ENCODE measurements at regions not wholly inside any gene's neighbourhood (a gene's known extent, or its start where the extent isn't known, plus 50 kb on each side); places are given as distances from the start of the nearest gene placed in this dataset.

DNA sequence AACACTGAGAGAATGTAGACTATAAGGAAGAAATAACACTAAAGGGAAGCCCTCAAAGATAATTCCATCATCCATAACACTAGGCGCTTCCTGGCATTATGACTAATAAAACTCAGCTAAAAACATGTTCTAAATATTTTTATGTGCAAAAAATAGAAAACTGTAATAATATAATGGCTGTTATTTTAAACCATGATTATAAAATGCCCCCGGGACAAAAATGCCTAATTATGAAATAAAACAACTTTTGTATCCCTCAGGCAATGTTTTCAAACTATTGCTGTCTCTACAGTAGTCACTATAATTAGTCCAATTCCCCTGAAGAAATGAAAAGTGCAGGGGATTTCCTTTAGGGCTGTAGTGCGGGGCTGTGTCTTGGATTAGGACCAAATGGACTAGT is 242.4 kb downstream of the RNF144B start:
- ChIA-PET CTCF (no interaction called here), POLR2A (ENCODE audit: unreplicated experiment) (no interaction called here)
- no peak overlapping the region for H3K9ac ChIP-seq (ENCODE audit: low read depth, low read length)
- no peak for ATAC-seq (ENCODE audit: low read depth)
- H3K23ac ChIP-seq (ENCODE audit: low read depth, low read length) = no peak overlapping the region
- H2BK20ac ChIP-seq (ENCODE audit: low read depth, low read length) = no peak overlapping the region
- no peaks in the 10 kb centered on the region for H3K27me3 ChIP-seq (ENCODE audit: control insufficient read depth, insufficient read depth, low read length)
- H2AK5ac ChIP-seq (ENCODE audit: low read depth, low read length) = no peak overlapping the region
- no peaks in the 10 kb centered on the region for H3K4me1 ChIP-seq (ENCODE audit: control insufficient read depth, insufficient read depth, low read length)
- H2BK120ac ChIP-seq (ENCODE audit: low read depth, low read length) = no peak overlapping the region
- no peak overlapping the region for H2AK9ac ChIP-seq (replicated peaks; ENCODE audit: low read depth, low read length, poor library complexity)
- no peak overlapping the region for H2AFZ ChIP-seq (replicated peaks; ENCODE audit: low read length, poor library complexity)
- no peaks in the 10 kb centered on the region for H4K20me1 ChIP-seq (ENCODE audit: insufficient read depth, low read length)
- H3K9me3 ChIP-seq (ENCODE audit: control insufficient read depth, insufficient read depth, low read length) = no peaks in the 10 kb centered on the region
- H3K14ac ChIP-seq (replicated peaks; ENCODE audit: low read depth, low read length) = no peak overlapping the region
- H4K5ac ChIP-seq (ENCODE audit: low read depth, low read length) = no peak overlapping the region
- no peak overlapping the region for H3K4ac ChIP-seq (ENCODE audit: low read depth, low read length)
- TF ChIP-seq RAD21 (IDR thresholded peaks at IDR 0.05; ENCODE audit: low read length) (no peak), CHD1 (IDR thresholded peaks at IDR 0.05; ENCODE audit: low read depth, low read length) (no peak), MXI1 (IDR thresholded peaks at IDR 0.05; ENCODE audit: borderline replicate concordance, low read depth, low read length) (no peak), POLR2A (IDR thresholded peaks at IDR 0.05; ENCODE audit: low read depth, low read length) (no peak), CEBPB (IDR thresholded peaks at IDR 0.05; ENCODE audit: low read depth, low read length) (no peak), FOS (IDR thresholded peaks at IDR 0.05; ENCODE audit: low read depth, low read length) (no peak), MAZ (IDR thresholded peaks at IDR 0.05; ENCODE audit: borderline replicate concordance, low read depth, low read length) (no peak), RFX5 (IDR thresholded peaks at IDR 0.05; ENCODE audit: low read depth, low read length) (no peak), RCOR1 (IDR thresholded peaks at IDR 0.05; ENCODE audit: insufficient replicate concordance, low read length) (no peak), NFE2L2 (IDR thresholded peaks at IDR 0.05; ENCODE audit: low read depth, low read length) (no peak), BHLHE40 (IDR thresholded peaks at IDR 0.05; ENCODE audit: low read depth, low read length) (no peak), SMC3 (IDR thresholded peaks at IDR 0.05; ENCODE audit: low read depth, low read length) (no peak), MAFK (IDR thresholded peaks at IDR 0.05; ENCODE audit: low read depth, low read length) (no peak)
- TF ChIP-seq, protein P1, sequence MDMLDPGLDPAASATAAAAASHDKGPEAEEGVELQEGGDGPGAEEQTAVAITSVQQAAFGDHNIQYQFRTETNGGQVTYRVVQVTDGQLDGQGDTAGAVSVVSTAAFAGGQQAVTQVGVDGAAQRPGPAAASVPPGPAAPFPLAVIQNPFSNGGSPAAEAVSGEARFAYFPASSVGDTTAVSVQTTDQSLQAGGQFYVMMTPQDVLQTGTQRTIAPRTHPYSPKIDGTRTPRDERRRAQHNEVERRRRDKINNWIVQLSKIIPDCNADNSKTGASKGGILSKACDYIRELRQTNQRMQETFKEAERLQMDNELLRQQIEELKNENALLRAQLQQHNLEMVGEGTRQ (IDR thresholded peaks at IDR 0.05; ENCODE audit: low read depth, low read length) = no peak
- TF ChIP-seq, protein P2, sequence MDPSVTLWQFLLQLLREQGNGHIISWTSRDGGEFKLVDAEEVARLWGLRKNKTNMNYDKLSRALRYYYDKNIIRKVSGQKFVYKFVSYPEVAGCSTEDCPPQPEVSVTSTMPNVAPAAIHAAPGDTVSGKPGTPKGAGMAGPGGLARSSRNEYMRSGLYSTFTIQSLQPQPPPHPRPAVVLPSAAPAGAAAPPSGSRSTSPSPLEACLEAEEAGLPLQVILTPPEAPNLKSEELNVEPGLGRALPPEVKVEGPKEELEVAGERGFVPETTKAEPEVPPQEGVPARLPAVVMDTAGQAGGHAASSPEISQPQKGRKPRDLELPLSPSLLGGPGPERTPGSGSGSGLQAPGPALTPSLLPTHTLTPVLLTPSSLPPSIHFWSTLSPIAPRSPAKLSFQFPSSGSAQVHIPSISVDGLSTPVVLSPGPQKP (IDR thresholded peaks at IDR 0.05; ENCODE audit: borderline replicate concordance, low read depth, low read length) = no peak
- TF ChIP-seq, protein P3, sequence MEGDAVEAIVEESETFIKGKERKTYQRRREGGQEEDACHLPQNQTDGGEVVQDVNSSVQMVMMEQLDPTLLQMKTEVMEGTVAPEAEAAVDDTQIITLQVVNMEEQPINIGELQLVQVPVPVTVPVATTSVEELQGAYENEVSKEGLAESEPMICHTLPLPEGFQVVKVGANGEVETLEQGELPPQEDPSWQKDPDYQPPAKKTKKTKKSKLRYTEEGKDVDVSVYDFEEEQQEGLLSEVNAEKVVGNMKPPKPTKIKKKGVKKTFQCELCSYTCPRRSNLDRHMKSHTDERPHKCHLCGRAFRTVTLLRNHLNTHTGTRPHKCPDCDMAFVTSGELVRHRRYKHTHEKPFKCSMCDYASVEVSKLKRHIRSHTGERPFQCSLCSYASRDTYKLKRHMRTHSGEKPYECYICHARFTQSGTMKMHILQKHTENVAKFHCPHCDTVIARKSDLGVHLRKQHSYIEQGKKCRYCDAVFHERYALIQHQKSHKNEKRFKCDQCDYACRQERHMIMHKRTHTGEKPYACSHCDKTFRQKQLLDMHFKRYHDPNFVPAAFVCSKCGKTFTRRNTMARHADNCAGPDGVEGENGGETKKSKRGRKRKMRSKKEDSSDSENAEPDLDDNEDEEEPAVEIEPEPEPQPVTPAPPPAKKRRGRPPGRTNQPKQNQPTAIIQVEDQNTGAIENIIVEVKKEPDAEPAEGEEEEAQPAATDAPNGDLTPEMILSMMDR (conservative IDR thresholded peaks at IDR 0.05; ENCODE audit: low read depth, low read length) = no peak
- H3K79me1 ChIP-seq (ENCODE audit: low read depth in 1 of 2, low read length in 2 of 2) = no peaks in the 10 kb centered on the region
- no peak overlapping the region for H3K4me2 ChIP-seq (ENCODE audit: low read depth, low read length)
- no peaks in the 10 kb centered on the region for H3K36me3 ChIP-seq (ENCODE audit: control insufficient read depth, insufficient read depth, low read length)
- no peak for DNase-seq
- in situ Hi-C loops (cut with MboI; ENCODE audit: low sequenced_read_pairs) (no loop called here), intact Hi-C loops (cut with micrococcal nuclease) (no loop called here), dilution Hi-C loops (cut with HindIII; ENCODE audit: low sequenced_read_pairs, unreplicated experiment) (no loop called here)
- H4K8ac ChIP-seq (ENCODE audit: low read depth in 2 of 2, low read length in 2 of 2) = no peak overlapping the region
- no CpG with 5 or more reads among the region's 3 CpGs for WGBS, 2 experiments (ENCODE audit: extremely low coverage in 2 of 2, insufficient read length in 1 of 2)
- no peak overlapping the region for H3K18ac ChIP-seq (ENCODE audit: low read depth, low read length)
- no peak overlapping the region for H3K27ac ChIP-seq (ENCODE audit: insufficient read depth, low read length)
- H3K56ac ChIP-seq (ENCODE audit: extremely low read depth, insufficient read depth, low read length) = no peak overlapping the region
- H3K9me1 ChIP-seq (ENCODE audit: insufficient read depth, low read length) = no peaks in the 10 kb centered on the region
- H2BK15ac ChIP-seq (ENCODE audit: low read depth, low read length) = no peak overlapping the region
- H2BK5ac ChIP-seq (ENCODE audit: low read depth, low read length, poor library complexity, severe bottlenecking) = no peak overlapping the region
- BruUV-seq (replicated peaks) = no TSS peak
- no peak overlapping the region for H4K91ac ChIP-seq (ENCODE audit: insufficient read depth, low read depth, low read length)
- no peak overlapping the region for H3K4me3 ChIP-seq (ENCODE audit: insufficient read depth, low read depth, low read length)

All from IMR-90 (cell line).